GM19463 (cell line): ENCODE measurements at regions not wholly inside any gene's neighbourhood (a gene's known extent, or its start where the extent isn't known, plus 50 kb on each side); places are given as distances from the start of the nearest gene placed in this dataset.

ENCODE experiments used
- ATAC-seq: cut with Tn5 transposase; IDR thresholded peaks from one replicate; pipeline ENCODE4 v1.9.1; 2021; ENCODE audit warnings: mild to moderate bottlenecking, moderate library complexity; ENCODE audit not compliant: unreplicated experiment

- ATAC-seq, result no peak
Measured at GRCh38 chr2:121085801-121086200, 199.2 kb downstream of the TFCP2L1 start.

GRCh38 chr2:121086450-121086849 lies 198.6 kb downstream of the TFCP2L1 start:
- ATAC-seq, result no peak

- no peak for ATAC-seq
Measured at GRCh38 chr2:121087117-121087516, 197.9 kb downstream of the TFCP2L1 start.

DNA sequence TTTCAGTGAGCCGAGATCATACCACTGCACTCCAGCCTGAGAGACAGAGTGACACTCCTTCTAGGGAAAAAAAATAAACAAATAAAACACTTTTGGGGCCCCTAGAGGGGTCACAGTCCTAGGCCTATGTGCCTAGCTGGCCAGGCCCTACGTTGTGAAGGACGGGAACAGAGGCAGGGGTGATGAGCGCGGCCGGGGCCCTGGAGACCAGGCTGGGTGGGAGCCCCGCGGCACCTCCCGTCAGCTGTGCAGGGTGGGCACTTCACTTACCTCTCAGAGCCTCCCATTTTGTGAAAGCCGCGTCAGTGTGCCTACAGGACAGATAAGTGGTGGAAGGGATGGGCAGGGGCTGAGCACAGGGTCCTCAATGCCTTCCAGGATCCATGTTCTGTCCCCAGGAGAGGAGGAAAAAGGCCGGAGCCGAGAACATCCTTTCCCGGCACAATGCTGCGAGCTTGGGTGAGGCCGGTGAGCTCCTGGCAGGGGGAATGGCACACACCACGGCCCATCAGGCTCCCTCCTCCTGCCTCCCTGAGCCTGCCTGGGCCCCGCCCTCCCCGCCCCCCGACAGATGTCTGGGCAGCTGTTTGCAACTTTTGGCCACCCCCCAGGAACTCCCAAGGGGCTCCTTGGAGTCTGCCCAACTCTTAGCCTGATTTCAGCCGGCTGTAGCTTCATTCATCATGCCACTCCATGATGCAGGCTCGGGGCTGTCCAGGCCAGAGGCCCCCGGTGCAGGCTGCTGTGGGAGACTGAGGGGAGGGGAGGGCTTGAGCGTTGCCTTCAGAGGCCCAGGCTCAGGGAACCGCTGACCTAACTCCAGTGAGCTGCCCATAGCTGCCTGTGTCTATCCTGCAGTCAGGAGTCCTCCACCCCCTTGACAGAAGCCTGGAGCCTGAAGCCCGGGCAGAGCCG lies 196.5 kb downstream of the TFCP2L1 start:
- no peak for ATAC-seq

DNA sequence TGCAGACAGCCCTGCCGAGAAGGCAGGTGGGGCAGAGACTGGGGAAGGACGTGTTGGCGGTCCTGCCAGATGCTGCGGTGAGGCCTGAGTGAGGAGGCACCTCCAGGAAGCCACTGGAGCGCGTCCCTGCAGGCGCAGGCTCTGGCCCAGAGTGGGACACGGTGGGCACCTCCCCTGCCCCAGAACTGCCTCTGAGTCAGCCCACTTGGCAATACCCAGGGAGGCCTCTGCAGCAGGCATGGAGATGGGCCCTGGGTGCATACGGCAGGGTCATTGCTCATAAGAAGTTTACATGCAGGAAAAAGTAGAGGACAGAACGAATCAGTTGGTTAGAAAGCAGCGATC lies 195.9 kb downstream of the TFCP2L1 start:
- ATAC-seq, result no peak

- ATAC-seq, result no peak
Measured at GRCh38 chr2:121090088-121090715, 194.8 kb downstream of the TFCP2L1 start.

- ATAC-seq, result no peak
Measured at GRCh38 chr2:121092095-121092494, 192.9 kb downstream of the TFCP2L1 start.

DNA sequence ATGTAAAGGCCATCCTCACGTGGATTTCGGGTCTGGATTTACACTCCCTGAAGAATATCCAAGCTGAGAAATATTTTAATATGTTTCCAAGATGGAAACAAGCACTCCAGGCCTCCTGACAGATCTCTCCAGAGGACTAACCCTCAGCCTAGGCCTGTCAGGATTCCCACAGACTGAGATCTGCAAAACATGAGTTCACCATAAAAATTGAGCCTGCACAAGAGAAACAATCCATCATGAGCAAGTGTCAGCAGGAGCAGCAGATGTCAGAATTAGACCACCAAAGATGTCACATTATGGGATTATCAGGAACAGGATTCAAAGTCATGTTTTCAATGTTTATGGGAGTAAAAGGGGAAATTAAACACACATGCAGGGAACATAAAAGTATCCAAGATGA lies 191.3 kb downstream of the TFCP2L1 start:
- no peak for ATAC-seq

DNA sequence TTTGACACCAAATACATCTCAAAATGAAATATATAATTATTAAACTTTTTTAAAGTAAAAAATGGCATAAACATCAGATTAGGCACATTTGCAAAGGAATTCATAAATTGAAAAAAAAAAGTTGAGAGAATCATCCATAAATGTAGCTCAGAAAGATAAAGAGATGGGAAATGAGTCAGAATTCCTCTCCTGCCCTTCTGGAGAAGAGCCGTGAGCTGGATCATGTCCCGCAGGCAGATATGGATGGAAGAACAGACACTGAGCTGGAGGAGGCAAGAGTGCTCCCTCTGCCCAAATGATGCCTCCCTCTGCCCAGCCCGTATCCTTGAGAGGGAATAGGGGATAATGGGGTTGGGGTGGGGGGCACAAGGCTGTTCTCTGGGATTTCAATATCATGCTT lies 190.9 kb downstream of the TFCP2L1 start:
- ATAC-seq, result no peak

- no peak for ATAC-seq
Measured at GRCh38 chr2:121094845-121095244, 190.2 kb downstream of the TFCP2L1 start.

- ATAC-seq, result peak; percentile 71
Measured at GRCh38 chr2:121095257-121096080, 189.5 kb downstream of the TFCP2L1 start.

- ATAC-seq, result no peak
Measured at GRCh38 chr2:121096611-121097010, 188.4 kb downstream of the TFCP2L1 start.

DNA sequence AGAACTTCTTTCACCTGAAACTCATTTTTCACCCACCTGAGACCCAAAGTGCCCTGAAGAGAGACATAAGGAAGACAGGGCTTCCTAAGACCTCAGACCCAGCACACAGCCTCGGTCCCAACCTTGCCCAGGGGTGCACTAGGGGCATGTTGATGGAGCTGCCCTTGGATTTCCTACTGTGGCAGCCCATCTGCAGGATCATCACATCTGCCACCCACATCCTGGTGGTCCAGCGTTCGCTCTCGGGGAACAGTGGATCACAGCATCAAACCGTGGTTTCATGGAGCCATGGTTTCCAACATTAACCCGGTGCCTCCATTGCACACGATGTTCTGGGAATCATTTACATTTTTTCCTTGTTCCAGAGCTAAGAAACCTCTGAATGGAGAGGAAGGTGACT lies 186.4 kb downstream of the TFCP2L1 start:
- ATAC-seq, result no peak

DNA sequence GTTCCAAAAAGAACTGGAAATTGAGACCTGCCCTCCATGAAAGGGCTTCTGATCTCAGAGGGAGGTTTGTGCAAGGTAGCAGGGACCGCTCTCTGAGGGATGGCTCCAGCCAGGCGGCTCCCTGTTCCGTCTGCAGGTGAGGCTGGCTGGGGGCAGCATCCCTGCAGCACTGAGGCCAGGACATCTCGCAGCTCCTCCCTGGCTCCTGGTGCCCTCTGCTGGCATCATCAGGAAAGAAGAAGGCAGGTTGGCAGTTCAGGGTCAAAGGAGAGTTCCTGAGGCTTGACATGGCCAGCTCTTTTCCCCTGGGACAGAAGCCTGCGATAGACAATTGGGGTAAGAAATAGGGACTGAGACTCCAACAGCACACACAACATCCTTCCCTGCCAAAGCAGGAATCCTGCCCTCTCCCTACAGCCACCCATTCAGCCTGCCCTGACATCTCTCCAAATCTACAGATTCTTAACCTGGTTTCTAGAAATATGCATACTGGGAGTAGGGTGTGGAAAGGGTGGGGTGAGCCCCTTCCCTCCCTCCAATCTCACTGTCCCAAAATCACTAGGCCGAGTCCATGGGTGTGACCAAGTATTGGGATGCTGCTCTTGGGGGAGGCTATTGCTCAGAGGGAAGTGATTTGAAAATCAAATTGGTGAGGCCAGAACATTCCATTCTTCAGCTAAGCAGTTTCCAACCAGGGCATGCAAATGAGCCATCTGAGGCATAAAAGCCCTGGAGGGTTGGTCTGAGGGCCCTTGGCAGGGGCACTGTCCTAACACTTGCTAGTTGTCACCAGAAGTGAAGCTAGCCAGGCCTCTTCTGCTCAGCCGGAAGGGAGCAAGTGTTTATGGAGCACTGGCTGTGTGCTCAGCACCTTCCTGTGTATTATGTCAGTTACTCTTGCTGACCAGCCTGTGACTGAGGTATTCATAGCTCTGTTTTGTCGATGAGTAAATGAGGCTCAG lies 185.4 kb downstream of the TFCP2L1 start:
- no peak for ATAC-seq

- no peak for ATAC-seq
Measured at GRCh38 chr2:121101093-121101715, 183.8 kb downstream of the TFCP2L1 start.

- no peak for ATAC-seq
Measured at GRCh38 chr2:121102941-121103340, 182.1 kb downstream of the TFCP2L1 start.

DNA sequence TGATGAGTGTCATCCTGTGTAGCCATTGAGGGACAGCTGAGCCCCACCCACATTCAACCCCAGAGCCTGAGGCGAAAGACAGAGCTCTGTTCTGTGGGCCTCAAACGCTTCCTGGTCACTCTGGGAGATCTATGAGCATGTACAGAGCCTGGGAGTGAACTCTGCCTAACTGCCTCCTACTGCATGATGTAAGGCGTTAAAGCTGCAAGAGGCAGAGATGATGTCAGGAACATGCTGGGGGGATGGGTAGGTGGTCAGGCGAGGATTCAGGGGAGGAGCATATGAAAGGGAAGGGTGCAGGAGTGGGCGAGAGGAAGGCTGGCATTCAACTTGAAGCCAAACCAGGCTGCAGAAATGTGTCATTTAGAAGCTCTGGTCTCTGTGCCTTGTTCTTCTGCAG lies 181.0 kb downstream of the TFCP2L1 start:
- ATAC-seq, result no peak

DNA sequence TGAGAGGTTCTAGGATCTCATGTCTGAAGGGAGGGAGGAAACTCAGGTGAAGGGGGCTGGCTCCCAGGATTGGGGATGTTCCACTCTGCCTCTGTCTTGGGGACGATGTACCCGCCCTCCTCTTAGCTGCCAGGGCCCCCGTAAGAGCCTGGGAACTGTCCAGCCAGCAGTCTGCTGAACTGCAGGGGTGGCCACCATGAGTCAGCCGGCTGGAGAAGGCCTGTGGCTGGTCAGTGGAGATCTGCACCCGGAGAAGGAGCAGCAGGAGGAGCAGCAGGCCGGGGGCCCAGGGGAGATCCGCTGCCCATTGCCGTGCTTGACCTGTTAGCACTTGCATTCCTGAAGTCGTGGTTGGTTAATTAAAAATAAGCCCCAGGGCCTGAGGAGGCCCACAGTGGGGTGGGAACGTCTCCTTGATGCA lies 180.3 kb downstream of the TFCP2L1 start:
- ATAC-seq, result no peak

- no peak for ATAC-seq
Measured at GRCh38 chr2:121110924-121111323, 174.1 kb downstream of the TFCP2L1 start.

- ATAC-seq, result no peak
Measured at GRCh38 chr2:121118951-121119350, 166.1 kb downstream of the TFCP2L1 start.
